ENCODE measurements at regions not wholly inside any gene's neighbourhood (a gene's known extent, or its start where the extent isn't known, plus 50 kb on each side); places are given as distances from the start of the nearest gene placed in this dataset.

DNA sequence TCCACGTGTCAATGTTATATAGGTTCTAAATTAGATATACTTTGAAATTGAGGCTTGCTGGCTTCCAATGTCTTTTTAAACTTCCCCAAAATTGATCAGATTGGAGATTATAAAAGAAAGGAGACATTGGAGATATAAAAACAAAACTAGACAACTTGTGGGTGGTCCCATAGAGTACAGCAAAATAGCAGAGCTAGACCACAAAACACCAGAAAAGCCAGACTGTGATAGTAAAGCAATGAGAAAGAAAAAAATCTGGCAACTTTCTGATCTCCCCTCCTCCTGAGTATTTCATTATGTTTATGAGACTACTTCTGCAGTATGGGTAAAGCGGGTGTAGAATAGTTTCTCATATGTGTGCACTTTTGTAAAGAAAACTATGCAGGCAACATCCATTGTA, 713.8 kb upstream of the MEF2C start:
- TF ChIP-seq, protein P1, sequence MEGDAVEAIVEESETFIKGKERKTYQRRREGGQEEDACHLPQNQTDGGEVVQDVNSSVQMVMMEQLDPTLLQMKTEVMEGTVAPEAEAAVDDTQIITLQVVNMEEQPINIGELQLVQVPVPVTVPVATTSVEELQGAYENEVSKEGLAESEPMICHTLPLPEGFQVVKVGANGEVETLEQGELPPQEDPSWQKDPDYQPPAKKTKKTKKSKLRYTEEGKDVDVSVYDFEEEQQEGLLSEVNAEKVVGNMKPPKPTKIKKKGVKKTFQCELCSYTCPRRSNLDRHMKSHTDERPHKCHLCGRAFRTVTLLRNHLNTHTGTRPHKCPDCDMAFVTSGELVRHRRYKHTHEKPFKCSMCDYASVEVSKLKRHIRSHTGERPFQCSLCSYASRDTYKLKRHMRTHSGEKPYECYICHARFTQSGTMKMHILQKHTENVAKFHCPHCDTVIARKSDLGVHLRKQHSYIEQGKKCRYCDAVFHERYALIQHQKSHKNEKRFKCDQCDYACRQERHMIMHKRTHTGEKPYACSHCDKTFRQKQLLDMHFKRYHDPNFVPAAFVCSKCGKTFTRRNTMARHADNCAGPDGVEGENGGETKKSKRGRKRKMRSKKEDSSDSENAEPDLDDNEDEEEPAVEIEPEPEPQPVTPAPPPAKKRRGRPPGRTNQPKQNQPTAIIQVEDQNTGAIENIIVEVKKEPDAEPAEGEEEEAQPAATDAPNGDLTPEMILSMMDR (IDR thresholded peaks at IDR 0.05) = no peak
- no peak for TF ChIP-seq TCF7L2 (IDR thresholded peaks at IDR 0.05; ENCODE audit: low read depth, low read length)
- no peak for TF ChIP-seq SIN3A (IDR thresholded peaks at IDR 0.05; ENCODE audit: borderline replicate concordance, insufficient read depth, low read depth, low read length)
- TF ChIP-seq POLR2AphosphoS5 (IDR thresholded peaks at IDR 0.05; ENCODE audit: low read depth, low read length) = no peak
- TF ChIP-seq, protein P2, sequence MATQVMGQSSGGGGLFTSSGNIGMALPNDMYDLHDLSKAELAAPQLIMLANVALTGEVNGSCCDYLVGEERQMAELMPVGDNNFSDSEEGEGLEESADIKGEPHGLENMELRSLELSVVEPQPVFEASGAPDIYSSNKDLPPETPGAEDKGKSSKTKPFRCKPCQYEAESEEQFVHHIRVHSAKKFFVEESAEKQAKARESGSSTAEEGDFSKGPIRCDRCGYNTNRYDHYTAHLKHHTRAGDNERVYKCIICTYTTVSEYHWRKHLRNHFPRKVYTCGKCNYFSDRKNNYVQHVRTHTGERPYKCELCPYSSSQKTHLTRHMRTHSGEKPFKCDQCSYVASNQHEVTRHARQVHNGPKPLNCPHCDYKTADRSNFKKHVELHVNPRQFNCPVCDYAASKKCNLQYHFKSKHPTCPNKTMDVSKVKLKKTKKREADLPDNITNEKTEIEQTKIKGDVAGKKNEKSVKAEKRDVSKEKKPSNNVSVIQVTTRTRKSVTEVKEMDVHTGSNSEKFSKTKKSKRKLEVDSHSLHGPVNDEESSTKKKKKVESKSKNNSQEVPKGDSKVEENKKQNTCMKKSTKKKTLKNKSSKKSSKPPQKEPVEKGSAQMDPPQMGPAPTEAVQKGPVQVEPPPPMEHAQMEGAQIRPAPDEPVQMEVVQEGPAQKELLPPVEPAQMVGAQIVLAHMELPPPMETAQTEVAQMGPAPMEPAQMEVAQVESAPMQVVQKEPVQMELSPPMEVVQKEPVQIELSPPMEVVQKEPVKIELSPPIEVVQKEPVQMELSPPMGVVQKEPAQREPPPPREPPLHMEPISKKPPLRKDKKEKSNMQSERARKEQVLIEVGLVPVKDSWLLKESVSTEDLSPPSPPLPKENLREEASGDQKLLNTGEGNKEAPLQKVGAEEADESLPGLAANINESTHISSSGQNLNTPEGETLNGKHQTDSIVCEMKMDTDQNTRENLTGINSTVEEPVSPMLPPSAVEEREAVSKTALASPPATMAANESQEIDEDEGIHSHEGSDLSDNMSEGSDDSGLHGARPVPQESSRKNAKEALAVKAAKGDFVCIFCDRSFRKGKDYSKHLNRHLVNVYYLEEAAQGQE (IDR thresholded peaks at IDR 0.05; ENCODE audit: insufficient read depth in 1 of 2, low read depth in 2 of 2, low read length in 1 of 2) = no peak
